H9 (cell line): ENCODE measurements at regions not wholly inside any gene's neighbourhood (a gene's known extent, or its start where the extent isn't known, plus 50 kb on each side); places are given as distances from the start of the nearest gene placed in this dataset.

Experiments
- DNase-seq: peaks from one replicate; pipeline ENCODE4 v3.0.0-alpha.2; 2017
- H2AFZ ChIP-seq: one replicate; pipeline ENCODE4 v1.6.1; 2013; ENCODE audit warnings: mild to moderate bottlenecking, low read length, control low read depth, moderate library complexity
- H2AK5ac ChIP-seq: 2 replicates; pipeline ENCODE4 v1.6.1; 2013; ENCODE audit warnings: low read length, control low read depth, mixed read lengths; ENCODE audit not compliant: insufficient read length
- H2BK120ac ChIP-seq: one replicate; pipeline ENCODE4 v1.6.1; 2013; ENCODE audit warnings: low read depth, mild to moderate bottlenecking, low read length, control low read depth, inconsistent platforms; ENCODE audit not compliant: poor library complexity, severe bottlenecking
- H2BK12ac ChIP-seq: 2 replicates; pipeline ENCODE4 v1.6.1; 2013; ENCODE audit warnings: low read length, control low read depth, mixed read lengths, low read depth; ENCODE audit not compliant: insufficient read length
- H2BK15ac ChIP-seq: 2 replicates; pipeline ENCODE4 v1.6.1; 2013; ENCODE audit warnings: low read depth, low read length, control low read depth
- H2BK20ac ChIP-seq: one replicate; pipeline ENCODE4 v1.6.1; 2013; ENCODE audit warnings: low read depth, mild to moderate bottlenecking, low read length, control low read depth, inconsistent platforms; ENCODE audit not compliant: poor library complexity, severe bottlenecking
- H2BK5ac ChIP-seq: 2 replicates; pipeline ENCODE4 v1.6.1; 2013; ENCODE audit warnings: low read length, control low read depth, mixed read lengths; ENCODE audit not compliant: insufficient read length
- H3K14ac ChIP-seq: 2 replicates; pipeline ENCODE4 v1.6.1; 2013; ENCODE audit warnings: low read length, control low read depth; ENCODE audit not compliant: insufficient read depth
- H3K18ac ChIP-seq: 2 replicates; pipeline ENCODE4 v1.6.1; 2013; ENCODE audit warnings: low read depth, mild to moderate bottlenecking, mixed read lengths, low read length, control low read depth; ENCODE audit not compliant: insufficient read length
- H3K23ac ChIP-seq: 2 replicates; pipeline ENCODE4 v1.6.1; 2013; ENCODE audit warnings: low read length, control low read depth, mixed read lengths, low read depth; ENCODE audit not compliant: insufficient read length
- H3K23me2 ChIP-seq: 2 replicates; pipeline ENCODE4 v1.6.1; 2013; ENCODE audit warnings: low read depth, mild to moderate bottlenecking, mixed read lengths, low read length, control low read depth; ENCODE audit not compliant: insufficient read length, poor library complexity, severe bottlenecking
- H3K27ac ChIP-seq: 2 replicates; pipeline ENCODE4 v1.5.1; 2013; ENCODE audit warnings: low read length, control low read depth, mixed read lengths, low read depth; ENCODE audit not compliant: insufficient read length
- H3K27me3 ChIP-seq: 2 replicates; pipeline ENCODE4 v1.6.1; 2013; ENCODE audit warnings: low read length, control low read depth, inconsistent platforms; ENCODE audit not compliant: insufficient read depth
- H3K4ac ChIP-seq: 2 replicates; pipeline ENCODE4 v1.6.1; 2013; ENCODE audit warnings: low read depth, mild to moderate bottlenecking, control low read depth, inconsistent platforms, low read length, moderate library complexity
- H3K4me1 ChIP-seq: 2 replicates; pipeline ENCODE4 v1.6.1; 2013; ENCODE audit warnings: low read length, control low read depth, inconsistent platforms; ENCODE audit not compliant: insufficient read depth
- H3K4me2 ChIP-seq: 2 replicates; pipeline ENCODE4 v1.6.1; 2013; ENCODE audit warnings: low read length, control low read depth, mixed read lengths; ENCODE audit not compliant: insufficient read length, insufficient read depth
- H3K56ac ChIP-seq: 2 replicates; pipeline ENCODE4 v1.6.1; 2013; ENCODE audit warnings: low read depth, mild to moderate bottlenecking, mixed read lengths, low read length, control low read depth; ENCODE audit not compliant: insufficient read length
- H3K79me1 ChIP-seq: 2 replicates; pipeline ENCODE4 v1.6.1; 2013; ENCODE audit warnings: low read depth, mild to moderate bottlenecking, moderate library complexity, low read length, control low read depth, inconsistent platforms; ENCODE audit not compliant: insufficient read depth, poor library complexity, severe bottlenecking
- H3K79me2 ChIP-seq: 2 replicates; pipeline ENCODE4 v1.6.1; 2013; ENCODE audit warnings: low read length, control low read depth, inconsistent platforms; ENCODE audit not compliant: insufficient read depth
- H3K9ac ChIP-seq: 2 replicates; pipeline ENCODE4 v1.6.1; 2013; ENCODE audit warnings: low read length, control low read depth, mixed read lengths; ENCODE audit not compliant: insufficient read length; ENCODE audit errors: extremely low read depth
- H3K9me3 ChIP-seq: one replicate; pipeline ENCODE4 v1.6.1; 2013; ENCODE audit warnings: low read depth, low read length, inconsistent platforms; ENCODE audit not compliant: control insufficient read depth
- H3T11ph ChIP-seq: one replicate; pipeline ENCODE4 v1.6.1; 2013; ENCODE audit warnings: mild to moderate bottlenecking, low read length, control low read depth, inconsistent platforms
- H4K20me1 ChIP-seq: one replicate; pipeline ENCODE4 v1.6.1; 2013; ENCODE audit not compliant: control insufficient read depth, insufficient read length, insufficient read depth
- H4K5ac ChIP-seq: 2 replicates; pipeline ENCODE4 v1.6.1; 2013; ENCODE audit warnings: low read depth, mild to moderate bottlenecking, mixed read lengths, low read length, control low read depth; ENCODE audit not compliant: insufficient read length
- H4K8ac ChIP-seq: replicated peaks from 2 replicates; pipeline ENCODE4 v1.6.1; 2013; ENCODE audit warnings: low read length, control low read depth, mixed read lengths, low read depth; ENCODE audit not compliant: insufficient read length
- H4K91ac ChIP-seq: 2 replicates; pipeline ENCODE4 v1.6.1; 2013; ENCODE audit warnings: low read depth, mild to moderate bottlenecking, moderate library complexity, mixed read lengths, low read length, control low read depth; ENCODE audit not compliant: insufficient read length
- H3K27ac Mint-ChIP-seq, 3 experiments: 2 replicates in 2 of 3; 3 replicates in 1 of 3; pipeline ENCODE4 v1.8.0; 2020 to 2021; ENCODE audit warnings: mixed read lengths in 3 of 3, mild to moderate bottlenecking in 1 of 3, moderate library complexity in 1 of 3
- H3K27me3 Mint-ChIP-seq: 2 replicates; pipeline ENCODE4 v1.8.0; 2021; ENCODE audit warnings: low read depth, mild to moderate bottlenecking, moderate library complexity, mixed read lengths
- H3K36me3 Mint-ChIP-seq, 3 experiments: 2 replicates in 2 of 3; 3 replicates in 1 of 3; pipeline ENCODE4 v1.8.0; 2020 to 2021; ENCODE audit warnings: low read depth in 3 of 3, mixed read lengths in 3 of 3; ENCODE audit not compliant: insufficient read depth in 1 of 3
- H3K4me1 Mint-ChIP-seq, 2 experiments: 2 replicates each; pipeline ENCODE4 v1.8.0; 2020; ENCODE audit warnings: mixed read lengths in 2 of 2
- H3K4me3 Mint-ChIP-seq, 2 experiments: 2 replicates in 1 of 2; 3 replicates in 1 of 2; pipeline ENCODE4 v1.8.0; 2020 to 2021; ENCODE audit warnings: mild to moderate bottlenecking in 2 of 2, mixed read lengths in 2 of 2, moderate library complexity in 1 of 2
- H3K9me3 Mint-ChIP-seq, 2 experiments: 2 replicates in 1 of 2; 3 replicates in 1 of 2; pipeline ENCODE4 v1.8.0; 2020; ENCODE audit warnings: mild to moderate bottlenecking in 2 of 2, mixed read lengths in 2 of 2, moderate library complexity in 1 of 2
- CTCF ChIP-seq: fragments of 200-600 bp; sonication (generic); conservative IDR thresholded peaks from 3 replicates; pipeline ENCODE4 v1.8.0; 2021; ENCODE audit warnings: antibody characterized with exemption, mild to moderate bottlenecking
- WGBS: extraction: QIAGEN DNeasy Blood & Tissue Kit; methylation state at CpG from one replicate; pipeline ENCODE4 v1.1.7; 2013; ENCODE audit warnings: missing lambda C conversion rate, low lambda C conversion rate, mixed read lengths; ENCODE audit not compliant: insufficient read length; ENCODE audit errors: extremely low coverage; 5-methylcytosine and 5-hydroxymethylcytosine counted together

GRCh38 chr18:34159691-34160185 is 65.0 kb downstream of the NOL4 start:
- Histone ChIP-seq H3K4me1 (no peaks in the 10 kb centered on the region), H3K23ac (no peak overlapping the region), H3K9me3 (no peaks in the 10 kb centered on the region), H3K27me3 (0 out of 2 replicates have a peak, but pooled peaks cover 4% of the 10 kb centered on the region), H2AFZ (no peak overlapping the region), H3K79me2 (no peaks in the 10 kb centered on the region), H2BK5ac (no peak overlapping the region), H3K9ac (no peak overlapping the region), H4K8ac (no peak overlapping the region), H3K56ac (no peak overlapping the region), H2BK12ac (no peak overlapping the region), H3K4me2 (peak overlapping the region; percentile 52), H4K5ac (no peak overlapping the region), H4K20me1 (no peaks in the 10 kb centered on the region), H3K27ac (no peak overlapping the region), H2BK120ac (no peak overlapping the region), H3K4ac (no peak overlapping the region), H3K23me2 (no peaks in the 10 kb centered on the region), H4K91ac (no peak overlapping the region), H3K14ac (no peak overlapping the region), H3K18ac (no peak overlapping the region), H2BK20ac (no peak overlapping the region), H2BK15ac (no peak overlapping the region), H3T11ph (no peak overlapping the region), H2AK5ac (no peak overlapping the region), H3K79me1 (no peaks in the 10 kb centered on the region)
- WGBS: no CpG with 5 or more reads among the region's 14 CpGs
- Mint-ChIP-seq H3K27ac (no peak overlapping the region), H3K4me3 (peak overlapping the region; percentile 67 to 82), H3K4me1 (peaks cover 8 to 13% of the 10 kb centered on the region in 2 experiments), H3K27me3 (peaks cover 44% of the 10 kb centered on the region), H3K9me3 (no peaks in the 10 kb centered on the region), H3K36me3 (no peaks in the 10 kb centered on the region)
- TF ChIP-seq CTCF: no peak
- DNase-seq: no peak
